Heart right ventricle (tissue), 16 donors: ENCODE measurements at regions not wholly inside any gene's neighbourhood (a gene's known extent, or its start where the extent isn't known, plus 50 kb on each side); places are given as distances from the start of the nearest gene placed in this dataset.

Source experiments
- ATAC-seq, 8 donors: fragments of 200-7000 bp; cut with Tn5 transposase; one replicate each; pipeline ENCODE4 v1.9.1; 2020; ENCODE audit warnings: mild to moderate bottlenecking in 8 of 8, moderate library complexity in 8 of 8, moderate number of reproducible peaks in 1 of 8
- DNase-seq, 2 donors: peaks; one replicate each; pipeline ENCODE4 v3.0.0-alpha.2; 2020
- H3K27ac ChIP-seq, 10 donors: fragments of 200-600 bp; sonication (generic) in 2 of 10; one replicate each; pipeline versions ENCODE4 v1.5.0 to v1.8.0; 2020 to 2022; ENCODE audit warnings: mild to moderate bottlenecking in 3 of 10
- H3K27me3 ChIP-seq, 7 donors: fragments of 200-600 bp; one replicate each; pipeline ENCODE4 v1.8.0; 2021 to 2022; ENCODE audit warnings: mild to moderate bottlenecking in 2 of 7
- H3K36me3 ChIP-seq, 9 donors: fragments of 200-600 bp; sonication (generic) in 1 of 9; one replicate each; pipeline versions ENCODE4 v1.5.0 to v1.8.0; 2020 to 2022; ENCODE audit warnings: mild to moderate bottlenecking in 2 of 9
- H3K4me1 ChIP-seq, 9 donors: fragments of 200-600 bp; sonication (generic) in 1 of 9; one replicate each; pipeline versions ENCODE4 v1.5.0 to v1.8.0; 2020 to 2022; ENCODE audit warnings: mild to moderate bottlenecking in 4 of 9
- H3K4me3 ChIP-seq, 10 donors: fragments of 200-600 bp; sonication (generic) in 2 of 10; one replicate each; pipeline versions ENCODE4 v1.5.0 to v1.8.0; 2020 to 2022; ENCODE audit warnings: mild to moderate bottlenecking in 7 of 10, moderate library complexity in 2 of 10
- H3K9me3 ChIP-seq, 11 donors: fragments of 200-600 bp in 10 of 11; sonication (generic) in 2 of 11; one replicate each; pipeline versions ENCODE4 v1.5.0 to v1.8.0; 2013 to 2022; ENCODE audit warnings: mild to moderate bottlenecking in 2 of 11, control low read depth in 1 of 11, moderate library complexity in 1 of 11
- WGBS, 2 donors: extraction: QIAGEN DNeasy Blood & Tissue Kit; methylation state at CpG; one replicate each; pipeline ENCODE4 v1.1.7; 2013; ENCODE audit warnings: inconsistent platforms in 1 of 2; 5-methylcytosine and 5-hydroxymethylcytosine counted together
- intact Hi-C, 10 donors: fragments of 100-400 bp; cut with DNase I; formaldehyde crosslinking; loops; one replicate each; pipeline versions ENCODE4 v1.11.1 to v1.14.2; 2022
- TF ChIP-seq, protein P1 (sequence below), 9 donors: fragments of 200-600 bp; sonication (generic) in 2 of 9; IDR thresholded peaks; one replicate each; pipeline versions ENCODE4 v1.5.0 to v1.8.0; 2021 to 2022; ENCODE audit warnings: antibody characterized with exemption in 9 of 9, mild to moderate bottlenecking in 5 of 9, moderate library complexity in 1 of 9
- donor health status: Arrhythmogenic right ventricular cardiomyopathy.
- donor health status: ischemic (EF 13 %, LVEDD 7.1; RV severe dilation, severe dysfunction).
- donor health status: healthy with polysubstance abuse.
- donor health status: DM: no; HTN: yes; CAD: no.
- donor health status: DM: no; HTN: no; CAD: no.
- donor health status: ischemic (EF 25% LVEDD 6.9; RV normal size, moderate dysfunction).
- donor health status: ischemic (EF 25% LVEDD 5.7; RV mildly dilated, moderate dysfunction).
- donor health status: healthy.
- donor health status: DM: yes; HTN: yes; CAD: no.
- donor health status: Ischemic cardiomyopathy.
- donor health status: ischemic (EF 35%, LVEDD 5.7; RV mildly dilated, moderate dysfunction).
- donor health status: nonischemic (EF 11% LVEDD 7.7; RV severe dilation, severe dysfunction).
- donor health status: DM: yes; HTN: yes; CAD: no.
- donor health status: PGD.
- donor health status: ischemic (EF 29% LVEDD 5.4; RV normal size, mild dysfunction).
- donor health status: nonischemic (EF 23%, LVEDD 6.1; RV moderate dilation, normal function).

DNA sequence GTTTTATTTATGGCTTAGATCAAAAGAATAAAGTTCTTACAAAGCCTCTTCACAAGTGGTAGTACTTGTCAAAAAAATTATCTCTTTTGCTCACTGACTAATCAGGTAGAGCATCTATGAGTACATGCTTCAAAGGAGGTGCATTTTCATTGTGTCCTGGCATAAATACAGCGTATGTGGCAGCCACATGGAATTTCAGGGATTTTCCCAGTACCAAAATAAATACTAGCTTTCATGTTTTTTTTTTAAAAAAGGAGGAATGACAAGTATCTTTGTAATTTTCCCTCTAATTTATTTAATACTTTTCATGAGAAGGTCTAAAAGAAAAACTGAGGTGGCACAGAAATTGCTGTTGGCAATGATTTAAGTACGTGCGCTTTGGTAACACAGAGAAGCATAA lies 597.8 kb upstream of the ALCAM start:
- no peak for DNase-seq
- no peak overlapping the region for H3K4me3 ChIP-seq
- no peaks in the 10 kb centered on the region for H3K4me1 ChIP-seq
- H3K9me3 ChIP-seq, result no peaks in the 10 kb centered on the region
- TF ChIP-seq, protein P1, sequence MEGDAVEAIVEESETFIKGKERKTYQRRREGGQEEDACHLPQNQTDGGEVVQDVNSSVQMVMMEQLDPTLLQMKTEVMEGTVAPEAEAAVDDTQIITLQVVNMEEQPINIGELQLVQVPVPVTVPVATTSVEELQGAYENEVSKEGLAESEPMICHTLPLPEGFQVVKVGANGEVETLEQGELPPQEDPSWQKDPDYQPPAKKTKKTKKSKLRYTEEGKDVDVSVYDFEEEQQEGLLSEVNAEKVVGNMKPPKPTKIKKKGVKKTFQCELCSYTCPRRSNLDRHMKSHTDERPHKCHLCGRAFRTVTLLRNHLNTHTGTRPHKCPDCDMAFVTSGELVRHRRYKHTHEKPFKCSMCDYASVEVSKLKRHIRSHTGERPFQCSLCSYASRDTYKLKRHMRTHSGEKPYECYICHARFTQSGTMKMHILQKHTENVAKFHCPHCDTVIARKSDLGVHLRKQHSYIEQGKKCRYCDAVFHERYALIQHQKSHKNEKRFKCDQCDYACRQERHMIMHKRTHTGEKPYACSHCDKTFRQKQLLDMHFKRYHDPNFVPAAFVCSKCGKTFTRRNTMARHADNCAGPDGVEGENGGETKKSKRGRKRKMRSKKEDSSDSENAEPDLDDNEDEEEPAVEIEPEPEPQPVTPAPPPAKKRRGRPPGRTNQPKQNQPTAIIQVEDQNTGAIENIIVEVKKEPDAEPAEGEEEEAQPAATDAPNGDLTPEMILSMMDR (IDR thresholded peaks at IDR 0.05), result no peak
- 85 to 92% methylated on average over 3 of the region's 3 CpGs for WGBS, 2 donors
- H3K27ac ChIP-seq, result no peak overlapping the region
- intact Hi-C loops, result no loop called here
- no peak for ATAC-seq
- H3K36me3 ChIP-seq, result no peaks in the 10 kb centered on the region
- no peaks in the 10 kb centered on the region for H3K27me3 ChIP-seq

GRCh38 chr3:104779324-104779723 lies 587.4 kb upstream of the ALCAM start:
- H3K4me1 ChIP-seq, result no peaks in the 10 kb centered on the region
- ATAC-seq, result no peak
- intact Hi-C loops, result no loop called here
- H3K4me3 ChIP-seq, result no peak overlapping the region
- WGBS, 2 donors, result 79 to 89% methylated on average over 7 of the region's 7 CpGs
- H3K9me3 ChIP-seq, result peaks cover 0 to 8% (median 0%) of the 10 kb centered on the region in 11 donors
- H3K36me3 ChIP-seq, result no peaks in the 10 kb centered on the region
- no peaks in the 10 kb centered on the region for H3K27me3 ChIP-seq
- TF ChIP-seq, protein P1 (IDR thresholded peaks at IDR 0.05), result no peak
- no peak overlapping the region for H3K27ac ChIP-seq
- DNase-seq, result no peak

GRCh38 chr3:104781112-104781511 lies 585.6 kb upstream of the ALCAM start:
- 69 to 82% methylated on average over 2 of the region's 2 CpGs for WGBS, 2 donors
- intact Hi-C loops, result no loop called here
- ATAC-seq, result no peak

GRCh38 chr3:104785947-104786346 lies 580.8 kb upstream of the ALCAM start:
- WGBS, 2 donors, result 68 to 73% methylated on average over 5 of the region's 5 CpGs
- TF ChIP-seq, protein P1 (IDR thresholded peaks at IDR 0.05), result no peak
- Histone ChIP-seq H3K27me3 (no peaks in the 10 kb centered on the region), H3K4me1 (no peaks in the 10 kb centered on the region), H3K4me3 (no peak overlapping the region), H3K9me3 (no peaks in the 10 kb centered on the region), H3K36me3 (no peaks in the 10 kb centered on the region), H3K27ac (no peak overlapping the region)
- ATAC-seq (no peak), DNase-seq (no peak)
- intact Hi-C loops, result no loop called here

More at GRCh38 chr3:104781112-104781511, 585.6 kb upstream of the ALCAM start:
- no peak for DNase-seq
- TF ChIP-seq, protein P1 (IDR thresholded peaks at IDR 0.05), result no peak
- peaks cover 0 to 8% (median 0%) of the 10 kb centered on the region in 11 donors for H3K9me3 ChIP-seq
- no peaks in the 10 kb centered on the region for H3K4me1 ChIP-seq
- no peak overlapping the region for H3K4me3 ChIP-seq
- no peaks in the 10 kb centered on the region for H3K27me3 ChIP-seq
- no peak overlapping the region for H3K27ac ChIP-seq
- no peaks in the 10 kb centered on the region for H3K36me3 ChIP-seq

- no peak for ATAC-seq
- TF ChIP-seq, protein P1 (IDR thresholded peaks at IDR 0.05), result no peak
- H3K27me3 ChIP-seq, result no peaks in the 10 kb centered on the region
- H3K4me3 ChIP-seq, result no peak overlapping the region
- no peaks in the 10 kb centered on the region for H3K9me3 ChIP-seq
- intact Hi-C loops, result no loop called here
- H3K36me3 ChIP-seq, result no peaks in the 10 kb centered on the region
- no peak for DNase-seq
- H3K27ac ChIP-seq, result no peak overlapping the region
- no peaks in the 10 kb centered on the region for H3K4me1 ChIP-seq
Observed at GRCh38 chr3:104787306-104787705, 579.4 kb upstream of the ALCAM start.
